B cell (primary cell): ENCODE measurements at regions not wholly inside any gene's neighbourhood (a gene's known extent, or its start where the extent isn't known, plus 50 kb on each side); places are given as distances from the start of the nearest gene placed in this dataset.

Experiments
- ATAC-seq: fragments of 200-7000 bp; cut with Tn5 transposase; one replicate; pipeline ENCODE4 v1.10.0; 2021; ENCODE audit warnings: low read depth, mild to moderate bottlenecking, moderate number of reproducible peaks, moderate library complexity
- CTCF ChIA-PET: fragments of 350-600 bp; sonication (Branson Sonifier 250); formaldehyde crosslinking; loops from one replicate; lab custom pipeline; 2021; ENCODE audit warnings: antibody characterized with exemption, inconsistent platforms; lab: Charles Lee
- POLR2A ChIA-PET: fragments of 350-600 bp; sonication (Branson Sonifier 250); formaldehyde crosslinking; loops from one replicate; lab custom pipeline; 2021; ENCODE audit warnings: antibody characterized with exemption; lab: Charles Lee
- DNase-seq: peaks from one replicate; pipeline ENCODE4 v3.0.0; 2013
- H2AFZ ChIP-seq: 2 replicates; pipeline ENCODE4 v1.6.1; 2012; ENCODE audit warnings: mild to moderate bottlenecking, low read depth, low read length; ENCODE audit not compliant: insufficient read depth, poor library complexity, severe bottlenecking
- H3K27ac ChIP-seq, 2 donors: 1 replicate in 1 of 2; 2 replicates in 1 of 2; pipeline ENCODE4 v1.5.1; 2012 to 2013; ENCODE audit warnings: low read length in 2 of 2, mild to moderate bottlenecking in 2 of 2, moderate library complexity in 1 of 2
- H3K27me3 ChIP-seq, 4 experiments: fragments of 200-600 bp in 1 of 4; sonication (generic) in 1 of 4; replicated peaks in 1 of 4; 1 replicate in 2 of 4; 2 replicates in 2 of 4; pipeline versions ENCODE4 v1.6.1 to v1.7.0; 2013 to 2016; ENCODE audit warnings: low read length in 3 of 4, mild to moderate bottlenecking in 2 of 4, mixed read lengths in 1 of 4, moderate library complexity in 1 of 4; ENCODE audit not compliant: insufficient read depth in 4 of 4, control insufficient read depth in 3 of 4; ENCODE audit errors: control extremely low read depth in 1 of 4
- H3K36me3 ChIP-seq, 2 experiments: replicated peaks in 1 of 2; 1 replicate in 1 of 2; 2 replicates in 1 of 2; pipeline versions ENCODE4 v1.6.1 to v1.7.1; 2013; ENCODE audit warnings: low read length in 1 of 2; ENCODE audit not compliant: insufficient read depth in 2 of 2, control insufficient read depth in 1 of 2; ENCODE audit errors: control extremely low read depth in 1 of 2, extremely low read depth in 1 of 2
- H3K4me1 ChIP-seq, 2 donors: fragments of 200-600 bp in 1 of 2; sonication (generic) in 1 of 2; 1 replicate in 1 of 2; 2 replicates in 1 of 2; pipeline versions ENCODE4 v1.5.1 to v1.6.1; 2013 to 2017; ENCODE audit warnings: low read length in 2 of 2; ENCODE audit not compliant: control insufficient read depth in 2 of 2, insufficient read depth in 2 of 2
- H3K4me2 ChIP-seq: replicated peaks from 2 replicates; pipeline ENCODE3; 2012; ENCODE audit warnings: mild to moderate bottlenecking, low read depth, low read length; ENCODE audit not compliant: poor library complexity, severe bottlenecking
- H3K4me3 ChIP-seq, 5 experiments: fragments of 200-600 bp in 1 of 5; sonication (generic) in 1 of 5; 1 replicate in 3 of 5; 2 replicates in 2 of 5; pipeline versions ENCODE4 v1.5.1 to v1.7.0; 2011 to 2016; ENCODE audit warnings: low read length in 4 of 5, mild to moderate bottlenecking in 4 of 5, low read depth in 2 of 5, control low read depth in 1 of 5, moderate library complexity in 1 of 5; ENCODE audit not compliant: insufficient read depth in 1 of 5; ENCODE audit errors: control extremely low read depth in 1 of 5, extremely low read depth in 1 of 5
- H3K79me2 ChIP-seq: fragments of 200-600 bp; sonication (generic); one replicate; pipeline ENCODE4 v1.6.0; 2016; ENCODE audit warnings: low read length; ENCODE audit not compliant: control insufficient read depth, insufficient read depth
- H3K9ac ChIP-seq: fragments of 200-600 bp; sonication (generic); 2 replicates; pipeline ENCODE4 v1.6.1; 2017; ENCODE audit warnings: mild to moderate bottlenecking, low read length, moderate library complexity
- H3K9me3 ChIP-seq, 3 donors: one replicate each; pipeline versions ENCODE4 v1.6.1 to v1.7.1; 2013; ENCODE audit warnings: low read length in 2 of 3; ENCODE audit not compliant: control insufficient read depth in 2 of 3, insufficient read depth in 1 of 3; ENCODE audit errors: control extremely low read depth in 1 of 3
- H4K20me1 ChIP-seq: 2 replicates; pipeline ENCODE4 v1.6.0; 2012; ENCODE audit warnings: mild to moderate bottlenecking, low read length; ENCODE audit not compliant: insufficient read depth, control insufficient read depth, poor library complexity, severe bottlenecking
- H3K27ac Mint-ChIP-seq: one replicate; pipeline ENCODE4 v1.8.0; 2021; ENCODE audit warnings: mixed read lengths
- H3K27me3 Mint-ChIP-seq: one replicate; pipeline ENCODE4 v1.8.0; 2021; ENCODE audit warnings: mixed read lengths
- H3K4me1 Mint-ChIP-seq: one replicate; pipeline ENCODE4 v1.8.0; 2021; ENCODE audit warnings: mixed read lengths
- H3K4me3 Mint-ChIP-seq: one replicate; pipeline ENCODE4 v1.8.0; 2021; ENCODE audit warnings: mixed read lengths
- H3K9me3 Mint-ChIP-seq: one replicate; pipeline ENCODE4 v1.8.0; 2022; ENCODE audit warnings: mixed read lengths; ENCODE audit not compliant: insufficient read depth
- CTCF ChIP-seq: fragments of 200-600 bp; IDR thresholded peaks from one replicate; pipeline ENCODE4 v1.8.0; 2022; ENCODE audit warnings: antibody characterized with exemption, mild to moderate bottlenecking
- EZH2 ChIP-seq: IDR thresholded peaks from 2 replicates; pipeline ENCODE4 v1.6.1; 2012; ENCODE audit warnings: borderline replicate concordance, low read depth, mild to moderate bottlenecking, moderate library complexity, low read length; ENCODE audit not compliant: insufficient read depth, poor library complexity, severe bottlenecking
- WGBS: methylation state at CpG from one replicate; pipeline ENCODE4 v1.1.5; 2013; ENCODE audit warnings: missing lambda C conversion rate; ENCODE audit not compliant: insufficient coverage; 5-methylcytosine and 5-hydroxymethylcytosine counted together
- intact Hi-C: fragments of 100-400 bp; cut with micrococcal nuclease; formaldehyde crosslinking; loops from one replicate; pipeline ENCODE4 v1.10.0; 2022

- H3K4me1 Mint-ChIP-seq, result no peaks in the 10 kb centered on the region
- Histone ChIP-seq H2AFZ (no peak overlapping the region), H3K9me3 (peaks cover 0 to 43% (median 13%) of the 10 kb centered on the region in 3 donors), H3K36me3 (no peaks in the 10 kb centered on the region), H3K27ac (no peak overlapping the region), H3K27me3 (peaks cover 0 to 4% (median 0%) of the 10 kb centered on the region in 4 experiments), H3K79me2 (no peaks in the 10 kb centered on the region), H3K9ac (no peak overlapping the region), H3K4me2 (no peak overlapping the region), H3K4me1 (no peaks in the 10 kb centered on the region), H4K20me1 (no peaks in the 10 kb centered on the region), H3K4me3 (no peak overlapping the region)
- no peak overlapping the region for H3K4me3 Mint-ChIP-seq
- POLR2A ChIA-PET, result no interaction called here
- intact Hi-C loops, result no loop called here
- peaks cover 14% of the 10 kb centered on the region for H3K9me3 Mint-ChIP-seq
- WGBS, result 14% methylated on average over 4 of the region's 5 CpGs
- no peak for TF ChIP-seq EZH2
- TF ChIP-seq CTCF, result no peak
- no peaks in the 10 kb centered on the region for H3K27me3 Mint-ChIP-seq
- CTCF ChIA-PET, result no interaction called here
- DNase-seq (no peak), ATAC-seq (no peak)
- H3K27ac Mint-ChIP-seq, result no peak overlapping the region
These were observed 222.4 kb downstream of the UQCRFS1 start for GRCh38 chr19:28990522-28990921.

GRCh38 chr19:28989739-28990138 lies 223.2 kb downstream of the UQCRFS1 start:
- Histone ChIP-seq H3K36me3 (no peaks in the 10 kb centered on the region), H3K9me3 (peaks cover 0 to 45% (median 13%) of the 10 kb centered on the region in 3 donors), H3K4me3 (no peak overlapping the region), H3K27me3 (peaks cover 0 to 4% (median 0%) of the 10 kb centered on the region in 4 experiments), H3K4me1 (no peaks in the 10 kb centered on the region), H2AFZ (no peak overlapping the region), H3K27ac (no peak overlapping the region), H4K20me1 (no peaks in the 10 kb centered on the region), H3K9ac (no peak overlapping the region), H3K4me2 (no peak overlapping the region), H3K79me2 (no peaks in the 10 kb centered on the region)
- WGBS, result 75% methylated on average over 6 of the region's 6 CpGs
- CTCF ChIA-PET, result no interaction called here
- H3K27ac Mint-ChIP-seq, result no peak overlapping the region
- TF ChIP-seq EZH2, result no peak
- TF ChIP-seq CTCF, result no peak
- POLR2A ChIA-PET, result no interaction called here
- H3K4me3 Mint-ChIP-seq, result no peak overlapping the region
- DNase-seq (no peak), ATAC-seq (no peak)
- intact Hi-C loops, result no loop called here
- H3K4me1 Mint-ChIP-seq, result no peaks in the 10 kb centered on the region
- H3K9me3 Mint-ChIP-seq, result peaks cover 11% of the 10 kb centered on the region
- no peaks in the 10 kb centered on the region for H3K27me3 Mint-ChIP-seq
